NT2/D1 (cell line): ENCODE measurements at regions not wholly inside any gene's neighbourhood (a gene's known extent, or its start where the extent isn't known, plus 50 kb on each side); places are given as distances from the start of the nearest gene placed in this dataset.

Experiments
- YY1 ChIP-seq: IDR thresholded peaks from 2 replicates; pipeline ENCODE4 v1.6.1; 2011; ENCODE audit not compliant: insufficient read length, insufficient read depth
- ZNF274 ChIP-seq: IDR thresholded peaks from 2 replicates; pipeline ENCODE4 v1.6.1; 2011; ENCODE audit warnings: mild to moderate bottlenecking, low read depth, low read length

DNA sequence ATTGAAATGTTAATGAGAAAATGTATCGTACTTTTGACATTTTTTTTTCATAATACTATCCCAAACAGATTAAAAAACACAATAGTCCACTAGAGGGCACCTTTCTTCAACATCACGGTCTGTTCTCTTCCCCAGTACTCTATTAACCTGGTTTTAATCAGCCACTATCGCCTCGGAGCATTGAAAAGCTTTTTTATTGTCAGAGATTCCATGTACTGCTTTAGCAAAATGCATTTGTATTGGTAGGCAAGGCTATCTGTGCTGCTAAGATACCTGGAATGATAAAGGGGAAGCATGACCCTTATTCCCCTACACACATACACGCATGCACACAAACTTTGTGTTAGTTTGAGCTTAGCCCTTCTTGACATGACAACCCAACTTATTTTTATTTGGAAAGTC lies 160.1 kb upstream of the IL12A start:
- TF ChIP-seq ZNF274 (no peak), YY1 (no peak)
